Stimulated activated naive B cell treated with anti-CD40 and anti-IgM and Interleukin-4, amounts not matched to agents 10 μg/mL and 1 μg/mL and 100 μg/mL, for 72 hours (primary cell): ENCODE measurements at regions not wholly inside any gene's neighbourhood (a gene's known extent, or its start where the extent isn't known, plus 50 kb on each side); places are given as distances from the start of the nearest gene placed in this dataset.
"Not testable (repeated sequence)": the region's sequence is repeated elsewhere in the genome, so short reads cannot be mapped to it uniquely, and the experiment has no call there.

Experiments
- ATAC-seq, 2 donors: fragments of 150-1000 bp; cut with Tn5 transposase; replicated peaks; 2 replicates each; pipeline ENCODE4 v1.10.0; 2021; ENCODE audit warnings: moderate library complexity in 1 of 2
- DNase-seq: peaks from one replicate; pipeline ENCODE4 v3.0.0; 2021
- H3K27ac Mint-ChIP-seq: one replicate; pipeline ENCODE4 v1.8.0; 2022; ENCODE audit warnings: mild to moderate bottlenecking, mixed read lengths
- H3K27me3 Mint-ChIP-seq, 2 donors: one replicate each; pipeline ENCODE4 v1.8.0; 2022; ENCODE audit warnings: mixed read lengths in 2 of 2
- H3K36me3 Mint-ChIP-seq, 2 donors: one replicate each; pipeline ENCODE4 v1.8.0; 2022; ENCODE audit warnings: mixed read lengths in 2 of 2, mild to moderate bottlenecking in 1 of 2
- H3K4me1 Mint-ChIP-seq, 2 donors: one replicate each; pipeline ENCODE4 v1.8.0; 2022; ENCODE audit warnings: mixed read lengths in 2 of 2, mild to moderate bottlenecking in 1 of 2
- H3K4me3 Mint-ChIP-seq, 2 donors: one replicate each; pipeline ENCODE4 v1.8.0; 2022; ENCODE audit warnings: mild to moderate bottlenecking in 2 of 2, mixed read lengths in 2 of 2, moderate library complexity in 1 of 2
- H3K9me3 Mint-ChIP-seq, 2 donors: one replicate each; pipeline ENCODE4 v1.8.0; 2022; ENCODE audit warnings: mixed read lengths in 2 of 2, mild to moderate bottlenecking in 1 of 2

GRCh38 chr4:29058531-29058930 is 1661.6 kb upstream of the PCDH7 start:
- peaks cover 0 to 1% of the 10 kb centered on the region in 2 donors for H3K9me3 Mint-ChIP-seq
- H3K36me3 Mint-ChIP-seq = no peaks in the 10 kb centered on the region
- no peak overlapping the region for H3K4me3 Mint-ChIP-seq
- ATAC-seq = no peak
- H3K27ac Mint-ChIP-seq = no peak overlapping the region
- H3K4me1 Mint-ChIP-seq = no peaks in the 10 kb centered on the region
- no peaks in the 10 kb centered on the region for H3K27me3 Mint-ChIP-seq
- DNase-seq = no peak

- Mint-ChIP-seq H3K4me1 (no peaks in the 10 kb centered on the region), H3K27me3 (no peaks in the 10 kb centered on the region), H3K9me3 (peaks cover 4 to 8% of the 10 kb centered on the region in 2 donors), H3K27ac (no peak overlapping the region), H3K36me3 (no peaks in the 10 kb centered on the region), H3K4me3 (no peak overlapping the region)
- ATAC-seq (no peak), DNase-seq (no peak)
Measured at GRCh38 chr4:29066861-29067260, 1653.3 kb upstream of the PCDH7 start.

DNA sequence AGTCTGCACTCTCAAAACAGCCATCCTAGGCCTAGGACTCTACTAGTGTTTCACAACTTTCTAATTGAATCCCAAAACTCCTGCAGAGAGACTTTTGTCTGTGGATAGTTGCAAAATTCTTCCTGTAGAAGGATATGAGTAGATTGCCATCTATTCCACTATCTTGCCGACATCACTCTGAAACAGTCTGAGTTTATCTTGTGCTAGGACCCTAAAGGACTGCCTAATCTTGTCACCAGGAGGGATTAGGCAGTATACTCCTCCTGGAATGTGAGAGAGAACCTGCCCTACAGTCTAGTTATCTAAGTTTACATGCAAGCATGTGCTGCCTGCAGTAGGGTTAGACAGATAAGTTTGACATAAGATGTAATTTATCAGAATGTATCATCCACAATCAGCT is 1646.6 kb upstream of the PCDH7 start:
- DNase-seq (no peak), ATAC-seq (no peak)
- Mint-ChIP-seq H3K27ac (no peak overlapping the region), H3K4me1 (no peaks in the 10 kb centered on the region), H3K27me3 (no peaks in the 10 kb centered on the region), H3K36me3 (no peaks in the 10 kb centered on the region), H3K4me3 (no peak overlapping the region), H3K9me3 (peaks cover 4 to 15% of the 10 kb centered on the region in 2 donors)

- H3K4me3 Mint-ChIP-seq = no peak overlapping the region
- no peaks in the 10 kb centered on the region for H3K4me1 Mint-ChIP-seq
- no peak overlapping the region for H3K27ac Mint-ChIP-seq
- no peaks in the 10 kb centered on the region for H3K36me3 Mint-ChIP-seq
- H3K9me3 Mint-ChIP-seq = peaks cover 4 to 10% of the 10 kb centered on the region in 2 donors
- DNase-seq (no peak), ATAC-seq (no peak)
- no peaks in the 10 kb centered on the region for H3K27me3 Mint-ChIP-seq
Measured at GRCh38 chr4:29075366-29075765, 1644.8 kb upstream of the PCDH7 start.

DNA sequence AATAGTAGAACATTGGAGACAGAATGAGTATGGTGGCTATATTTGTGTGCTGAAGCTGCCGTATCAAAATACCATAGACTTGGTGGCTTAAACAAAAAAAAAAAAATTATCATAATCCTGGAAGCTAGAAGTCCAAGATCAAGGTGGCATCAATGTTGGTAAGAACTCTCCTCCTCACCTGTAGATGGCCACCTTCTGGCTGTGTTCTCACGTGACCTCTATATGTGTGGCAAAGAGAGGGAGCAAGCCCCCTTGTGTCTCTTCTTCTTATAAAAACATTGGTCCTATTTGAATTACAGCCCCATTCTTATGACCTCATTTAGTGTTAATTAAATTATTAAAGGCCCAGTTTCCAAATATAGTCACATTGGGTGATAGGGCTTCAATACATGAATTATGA is 1640.9 kb upstream of the PCDH7 start:
- Mint-ChIP-seq H3K9me3 (peaks cover 0 to 2% of the 10 kb centered on the region in 2 donors), H3K36me3 (no peaks in the 10 kb centered on the region), H3K4me1 (no peaks in the 10 kb centered on the region), H3K27ac (no peak overlapping the region), H3K4me3 (no peak overlapping the region), H3K27me3 (no peaks in the 10 kb centered on the region)
- DNase-seq = no peak
- no peak for ATAC-seq

DNA sequence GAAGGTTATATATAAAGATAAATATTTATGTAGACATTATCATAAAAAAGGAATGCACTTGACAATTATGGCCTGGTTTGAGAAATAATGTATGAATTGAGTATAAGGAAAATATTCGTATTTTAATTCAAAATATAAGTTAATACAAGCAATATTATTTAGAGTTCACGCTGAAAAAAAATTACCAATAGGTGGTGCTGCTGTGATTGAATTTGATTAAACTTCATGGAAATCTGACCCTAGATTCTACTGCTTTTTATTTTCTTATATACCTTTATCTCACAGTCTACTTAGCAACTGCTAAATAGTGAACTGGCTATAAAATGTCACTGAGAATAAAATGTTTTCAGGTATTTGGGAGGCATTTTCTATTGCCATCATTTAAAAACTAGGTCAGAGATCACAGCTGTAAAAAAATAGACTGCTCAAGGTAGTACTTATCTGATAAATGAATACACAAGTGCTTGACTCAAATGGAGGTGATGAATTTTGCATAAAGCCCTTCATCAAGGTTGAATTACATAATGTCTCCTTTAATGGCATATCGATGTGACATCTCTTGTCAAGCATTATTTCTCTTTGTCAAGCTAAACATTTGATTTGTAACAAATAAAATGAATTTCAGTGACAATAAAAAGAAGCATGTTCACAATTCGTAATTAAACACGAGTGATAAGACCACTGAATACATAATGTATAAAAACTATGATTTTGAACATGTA is 1638.8 kb upstream of the PCDH7 start:
- H3K4me1 Mint-ChIP-seq = no peaks in the 10 kb centered on the region
- H3K9me3 Mint-ChIP-seq = no peaks in the 10 kb centered on the region
- H3K27ac Mint-ChIP-seq = no peak overlapping the region
- no peak for DNase-seq
- no peaks in the 10 kb centered on the region for H3K27me3 Mint-ChIP-seq
- ATAC-seq = no peak
- no peak overlapping the region for H3K4me3 Mint-ChIP-seq
- no peaks in the 10 kb centered on the region for H3K36me3 Mint-ChIP-seq

DNA sequence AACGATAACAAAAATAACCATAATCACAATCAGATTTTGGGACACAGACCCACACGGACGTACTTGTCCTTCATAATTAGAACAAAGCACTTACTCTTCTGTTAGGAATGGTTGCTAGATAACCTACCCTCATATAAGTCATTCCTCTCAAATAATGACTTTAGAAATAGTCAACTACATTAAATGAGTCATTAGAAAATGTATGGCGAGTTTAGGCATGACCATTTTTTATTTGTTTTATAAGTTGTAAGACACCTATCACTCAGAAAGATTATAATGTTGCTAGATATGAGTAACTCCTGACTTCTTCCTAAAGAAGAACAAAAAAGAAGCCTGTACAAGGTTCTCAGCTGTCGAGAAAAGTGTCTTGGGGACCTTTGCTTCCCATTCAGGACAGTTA is 1637.5 kb upstream of the PCDH7 start:
- DNase-seq = no peak
- Mint-ChIP-seq H3K27ac (no peak overlapping the region), H3K27me3 (no peaks in the 10 kb centered on the region), H3K9me3 (no peaks in the 10 kb centered on the region), H3K4me3 (no peak overlapping the region), H3K4me1 (no peaks in the 10 kb centered on the region), H3K36me3 (no peaks in the 10 kb centered on the region)
- ATAC-seq = no peak

DNA sequence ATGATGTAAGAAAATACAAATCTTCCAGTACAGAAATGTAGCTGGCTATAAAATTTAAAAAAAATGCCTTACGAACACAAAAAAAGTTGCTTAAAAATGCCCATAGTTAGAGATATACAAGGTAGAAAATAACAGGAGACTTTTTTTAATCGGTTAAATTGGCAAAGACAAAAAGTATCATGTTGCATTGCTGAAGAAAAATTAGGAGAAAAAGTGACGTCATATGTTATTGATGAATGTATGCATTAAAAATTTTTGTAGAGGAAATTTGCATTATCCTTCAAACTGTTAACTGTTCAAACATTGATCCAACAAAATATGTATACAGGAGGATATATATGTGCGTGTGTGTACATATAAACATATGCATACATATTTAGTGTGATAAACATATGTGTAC is 1634.4 kb upstream of the PCDH7 start:
- DNase-seq (no peak), ATAC-seq (no peak)
- no peak overlapping the region for H3K27ac Mint-ChIP-seq
- peaks cover 0 to 1% of the 10 kb centered on the region in 2 donors for H3K9me3 Mint-ChIP-seq
- H3K27me3 Mint-ChIP-seq = no peaks in the 10 kb centered on the region
- H3K4me1 Mint-ChIP-seq = no peaks in the 10 kb centered on the region
- H3K4me3 Mint-ChIP-seq = no peak overlapping the region
- no peaks in the 10 kb centered on the region for H3K36me3 Mint-ChIP-seq

- no peak overlapping the region for H3K27ac Mint-ChIP-seq
- H3K36me3 Mint-ChIP-seq = no peaks in the 10 kb centered on the region
- H3K4me1 Mint-ChIP-seq = no peaks in the 10 kb centered on the region
- DNase-seq (no peak), ATAC-seq (no peak)
- H3K9me3 Mint-ChIP-seq = peaks cover 0 to 4% of the 10 kb centered on the region in 2 donors
- no peaks in the 10 kb centered on the region for H3K27me3 Mint-ChIP-seq
- H3K4me3 Mint-ChIP-seq = no peak overlapping the region
Measured at GRCh38 chr4:29104694-29105093, 1615.5 kb upstream of the PCDH7 start.

DNA sequence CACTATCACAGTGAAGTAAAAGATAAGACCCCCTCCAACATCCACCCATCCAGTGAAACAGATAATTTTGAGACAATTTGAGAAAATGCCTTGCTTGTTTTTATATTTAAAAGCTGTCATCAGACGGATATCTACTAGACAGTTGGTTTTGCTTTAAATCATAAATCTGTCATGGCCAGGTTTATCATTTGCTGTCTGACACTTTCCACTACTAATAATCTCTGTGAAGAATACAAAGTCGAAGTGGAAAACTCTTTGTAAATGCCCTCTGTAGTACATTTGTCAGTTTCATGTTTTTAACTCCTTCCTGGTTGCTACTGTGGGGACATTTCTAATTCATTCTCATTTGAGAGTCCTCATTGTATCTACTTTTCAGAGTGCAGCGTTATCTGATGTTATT is 1606.2 kb upstream of the PCDH7 start:
- Mint-ChIP-seq H3K36me3 (no peaks in the 10 kb centered on the region), H3K27ac (no peak overlapping the region), H3K27me3 (no peaks in the 10 kb centered on the region), H3K4me1 (no peaks in the 10 kb centered on the region), H3K4me3 (no peak overlapping the region), H3K9me3 (no peaks in the 10 kb centered on the region)
- no peak for DNase-seq
- ATAC-seq = no peak

- H3K4me1 Mint-ChIP-seq, H3K4me3 Mint-ChIP-seq, H3K9me3 Mint-ChIP-seq, H3K36me3 Mint-ChIP-seq, H3K27ac Mint-ChIP-seq, ATAC-seq, DNase-seq, H3K27me3 Mint-ChIP-seq: not testable (repeated sequence)
Measured at GRCh38 chr4:29117231-29117722, 1602.9 kb upstream of the PCDH7 start.

- ATAC-seq = no peak
- H3K4me3 Mint-ChIP-seq = no peak overlapping the region
- H3K27me3 Mint-ChIP-seq = no peaks in the 10 kb centered on the region
- no peaks in the 10 kb centered on the region for H3K4me1 Mint-ChIP-seq
- no peak overlapping the region for H3K27ac Mint-ChIP-seq
- no peaks in the 10 kb centered on the region for H3K9me3 Mint-ChIP-seq
- no peak for DNase-seq
- H3K36me3 Mint-ChIP-seq = no peaks in the 10 kb centered on the region
Measured at GRCh38 chr4:29121586-29121985, 1598.6 kb upstream of the PCDH7 start.

GRCh38 chr4:29128810-29129209 is 1591.4 kb upstream of the PCDH7 start:
- Mint-ChIP-seq H3K4me1 (no peaks in the 10 kb centered on the region), H3K36me3 (no peaks in the 10 kb centered on the region), H3K4me3 (no peak overlapping the region), H3K27ac (no peak overlapping the region), H3K9me3 (peaks cover 0 to 2% of the 10 kb centered on the region in 2 donors), H3K27me3 (no peaks in the 10 kb centered on the region)
- ATAC-seq (no peak), DNase-seq (no peak)

- DNase-seq (no peak), ATAC-seq (no peak)
- Mint-ChIP-seq H3K36me3 (no peaks in the 10 kb centered on the region), H3K4me3 (no peak overlapping the region), H3K9me3 (peaks cover 0 to 2% of the 10 kb centered on the region in 2 donors), H3K27ac (no peak overlapping the region), H3K4me1 (no peaks in the 10 kb centered on the region), H3K27me3 (no peaks in the 10 kb centered on the region)
Measured at GRCh38 chr4:29131304-29131703, 1588.9 kb upstream of the PCDH7 start.

DNA sequence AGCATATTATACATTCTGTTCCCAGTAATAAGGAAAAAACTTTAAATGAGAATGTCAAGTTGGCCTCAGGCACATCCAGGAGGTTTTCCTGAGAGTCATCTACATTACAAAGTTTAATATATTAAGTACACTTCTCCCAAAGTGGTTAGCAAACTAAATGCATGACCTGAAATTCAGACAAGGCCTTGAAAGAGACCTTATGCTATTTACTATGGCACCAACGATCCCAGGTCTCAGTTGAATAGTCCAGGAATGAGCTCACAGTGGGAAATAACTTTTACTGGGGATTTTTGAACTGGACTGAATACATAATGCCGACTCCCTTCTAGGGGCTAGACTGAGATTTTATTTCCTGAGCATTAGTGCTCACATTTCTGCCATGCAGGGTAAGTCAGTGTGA is 1577.5 kb upstream of the PCDH7 start:
- H3K27ac Mint-ChIP-seq = no peak overlapping the region
- H3K27me3 Mint-ChIP-seq = no peaks in the 10 kb centered on the region
- no peak overlapping the region for H3K4me3 Mint-ChIP-seq
- no peaks in the 10 kb centered on the region for H3K36me3 Mint-ChIP-seq
- H3K4me1 Mint-ChIP-seq = no peaks in the 10 kb centered on the region
- DNase-seq (no peak), ATAC-seq (no peak)
- H3K9me3 Mint-ChIP-seq = peaks cover 0 to 2% of the 10 kb centered on the region in 2 donors
